ENCODE measurements at regions not wholly inside any gene's neighbourhood (a gene's known extent, or its start where the extent isn't known, plus 50 kb on each side); places are given as distances from the start of the nearest gene placed in this dataset.

DNA sequence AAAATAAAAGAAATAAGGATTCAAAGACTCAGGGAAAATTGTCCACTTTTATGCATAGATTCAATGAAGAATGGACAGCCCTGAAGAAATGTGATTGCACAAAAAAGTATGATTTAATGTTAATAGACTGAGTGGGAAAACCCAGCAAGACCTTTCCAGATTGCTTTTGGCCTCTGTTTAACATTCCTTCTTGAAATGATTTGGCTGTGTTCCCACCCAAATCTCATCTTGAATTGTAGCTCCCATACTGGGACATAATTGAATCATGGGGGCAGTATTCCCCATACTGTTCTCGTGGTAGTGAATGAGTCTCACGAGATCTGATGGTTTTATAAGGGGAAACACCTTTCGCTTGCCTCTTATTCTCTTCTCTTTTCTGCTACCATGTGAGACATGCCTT is 1316.9 kb upstream of the SEL1L start:
- no peak overlapping the region for H3K4me3 ChIP-seq
- no peaks in the 10 kb centered on the region for H3K36me3 ChIP-seq
- TF ChIP-seq POLR2A (IDR thresholded peaks at IDR 0.05) (no peak), POLR2AphosphoS5 (IDR thresholded peaks at IDR 0.05) (no peak), EP300 (IDR thresholded peaks at IDR 0.05) (no peak)
- TF ChIP-seq, protein P1, sequence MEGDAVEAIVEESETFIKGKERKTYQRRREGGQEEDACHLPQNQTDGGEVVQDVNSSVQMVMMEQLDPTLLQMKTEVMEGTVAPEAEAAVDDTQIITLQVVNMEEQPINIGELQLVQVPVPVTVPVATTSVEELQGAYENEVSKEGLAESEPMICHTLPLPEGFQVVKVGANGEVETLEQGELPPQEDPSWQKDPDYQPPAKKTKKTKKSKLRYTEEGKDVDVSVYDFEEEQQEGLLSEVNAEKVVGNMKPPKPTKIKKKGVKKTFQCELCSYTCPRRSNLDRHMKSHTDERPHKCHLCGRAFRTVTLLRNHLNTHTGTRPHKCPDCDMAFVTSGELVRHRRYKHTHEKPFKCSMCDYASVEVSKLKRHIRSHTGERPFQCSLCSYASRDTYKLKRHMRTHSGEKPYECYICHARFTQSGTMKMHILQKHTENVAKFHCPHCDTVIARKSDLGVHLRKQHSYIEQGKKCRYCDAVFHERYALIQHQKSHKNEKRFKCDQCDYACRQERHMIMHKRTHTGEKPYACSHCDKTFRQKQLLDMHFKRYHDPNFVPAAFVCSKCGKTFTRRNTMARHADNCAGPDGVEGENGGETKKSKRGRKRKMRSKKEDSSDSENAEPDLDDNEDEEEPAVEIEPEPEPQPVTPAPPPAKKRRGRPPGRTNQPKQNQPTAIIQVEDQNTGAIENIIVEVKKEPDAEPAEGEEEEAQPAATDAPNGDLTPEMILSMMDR (IDR thresholded peaks at IDR 0.05): no peak
- no peak overlapping the region for H3K27ac ChIP-seq
- H3K27me3 ChIP-seq: no peaks in the 10 kb centered on the region
- ATAC-seq (ENCODE audit: low FRiP score in 2 of 2) (no peak), DNase-seq (no peak)
- H3K9me3 ChIP-seq: no peaks in the 10 kb centered on the region
- H3K4me1 ChIP-seq: no peaks in the 10 kb centered on the region
- 55 to 74% methylated on average over 3 of the region's 3 CpGs for WGBS, 2 donors

DNA sequence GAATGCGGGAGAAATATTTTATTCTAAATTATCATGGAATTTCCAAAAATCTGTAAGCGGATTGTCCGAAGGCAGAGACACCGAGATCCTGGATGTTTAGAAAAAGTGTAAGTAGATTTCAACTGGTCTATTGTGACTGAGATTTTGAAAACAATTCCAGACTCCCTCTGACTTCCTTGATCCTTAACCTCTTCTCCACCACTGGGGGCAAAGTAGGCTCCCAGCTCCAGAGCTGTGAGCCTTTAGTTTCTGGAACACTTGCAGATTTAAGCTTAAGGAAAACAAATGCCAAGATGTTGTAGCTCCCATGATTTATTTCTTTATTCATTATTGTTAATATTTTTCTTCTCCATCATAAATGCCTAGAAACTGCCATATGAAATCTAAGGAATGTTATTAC is 1320.5 kb upstream of the SEL1L start:
- no peak for ATAC-seq (ENCODE audit: low FRiP score in 2 of 2)
- 67 to 70% methylated on average over 4 of the region's 4 CpGs for WGBS, 2 donors

DNA sequence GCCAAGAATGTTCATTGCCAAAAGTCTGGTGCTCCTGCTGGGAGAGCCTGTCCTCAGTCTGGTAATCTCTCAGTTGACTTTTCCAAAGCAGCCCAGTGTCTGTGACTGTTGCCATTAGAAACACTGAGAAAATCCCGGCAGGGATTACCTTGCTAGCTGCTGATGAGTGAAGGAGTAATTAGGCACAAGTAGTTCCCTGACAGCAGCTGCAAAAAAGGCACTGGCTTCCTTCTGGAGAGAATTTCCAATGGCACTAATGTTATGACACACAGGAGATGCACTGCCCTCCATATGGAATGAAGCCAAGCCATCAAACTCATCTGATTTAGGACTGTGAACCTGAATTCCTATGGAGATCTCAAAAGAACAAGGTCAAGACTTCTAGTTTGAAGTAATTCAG is 1321.2 kb upstream of the SEL1L start:
- 63 to 86% methylated on average over 1 of the region's 1 CpG for WGBS, 2 donors
- no peak for DNase-seq

More for the DNA sequence above, 1320.5 kb upstream of the SEL1L start:
- Histone ChIP-seq H3K4me1 (no peaks in the 10 kb centered on the region), H3K9me3 (no peaks in the 10 kb centered on the region), H3K27me3 (no peaks in the 10 kb centered on the region), H3K27ac (no peak overlapping the region), H3K36me3 (no peaks in the 10 kb centered on the region), H3K4me3 (no peak overlapping the region)
- no peak for TF ChIP-seq EP300 (IDR thresholded peaks at IDR 0.05)
- TF ChIP-seq, protein P1 (IDR thresholded peaks at IDR 0.05): no peak
- no peak for TF ChIP-seq POLR2AphosphoS5 (IDR thresholded peaks at IDR 0.05)
- TF ChIP-seq POLR2A (IDR thresholded peaks at IDR 0.05): no peak
- DNase-seq: no peak

DNA sequence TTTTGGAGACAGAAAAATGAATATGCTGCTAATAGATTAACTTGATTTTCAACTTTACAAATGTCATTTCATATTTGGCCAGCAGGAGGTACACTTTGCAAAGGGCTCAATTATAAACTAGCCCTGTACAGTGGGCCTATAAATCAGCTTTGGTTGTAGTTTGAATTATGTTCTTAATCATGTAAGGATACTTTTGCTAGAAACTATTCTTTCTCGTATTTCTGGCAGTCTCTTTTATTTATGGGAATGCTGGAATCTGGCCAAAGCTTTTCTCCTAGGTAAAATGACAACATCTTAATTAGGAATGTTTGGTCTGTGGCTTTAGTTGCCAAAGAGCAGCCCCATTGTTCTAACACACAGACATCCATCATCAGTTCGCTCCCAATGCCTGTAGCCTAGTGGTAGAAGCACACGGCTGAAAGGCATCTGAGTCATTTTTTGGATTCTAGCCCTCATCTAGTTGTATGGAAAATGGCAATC is 1322.3 kb upstream of the SEL1L start:
- H3K4me3 ChIP-seq: no peak overlapping the region
- no peak for ATAC-seq (ENCODE audit: low FRiP score in 2 of 2)
- WGBS, 2 donors: 35 to 41% methylated on average over 3 of the region's 3 CpGs

More for the DNA sequence above, 1321.2 kb upstream of the SEL1L start:
- Histone ChIP-seq H3K27ac (no peak overlapping the region), H3K4me1 (no peaks in the 10 kb centered on the region), H3K4me3 (no peak overlapping the region), H3K36me3 (no peaks in the 10 kb centered on the region), H3K9me3 (no peaks in the 10 kb centered on the region), H3K27me3 (no peaks in the 10 kb centered on the region)
- no peak for ATAC-seq (ENCODE audit: low FRiP score in 2 of 2)
- TF ChIP-seq POLR2AphosphoS5 (IDR thresholded peaks at IDR 0.05) (no peak), POLR2A (IDR thresholded peaks at IDR 0.05) (no peak), EP300 (IDR thresholded peaks at IDR 0.05) (no peak)
- TF ChIP-seq, protein P1 (IDR thresholded peaks at IDR 0.05): no peak

DNA sequence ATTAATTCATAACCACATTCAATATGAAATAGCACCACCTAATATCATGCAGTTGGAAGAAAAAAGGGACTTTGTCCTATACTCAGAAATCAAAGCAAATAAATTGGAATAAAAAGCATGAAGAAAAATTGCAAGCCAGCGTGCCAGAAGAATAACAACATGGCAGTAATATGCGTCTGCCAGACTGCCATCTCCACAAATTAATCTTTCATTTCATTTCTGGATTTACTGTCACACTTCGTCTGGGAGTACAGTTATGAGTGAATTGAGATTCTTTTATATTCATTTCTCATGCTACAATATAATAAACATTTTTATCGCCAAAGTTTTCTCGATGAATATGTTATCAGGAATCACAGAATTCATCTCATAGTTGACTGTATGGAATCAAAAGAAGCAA is 1327.7 kb upstream of the SEL1L start:
- WGBS, 2 donors: 85 to 88% methylated on average over 5 of the region's 5 CpGs

More for the DNA sequence above, 1322.3 kb upstream of the SEL1L start:
- TF ChIP-seq, protein P1 (IDR thresholded peaks at IDR 0.05): peak in 2 of 6 experiments; percentile 23 to 26
- no peak for TF ChIP-seq POLR2A (IDR thresholded peaks at IDR 0.05)
- no peak for DNase-seq
- Histone ChIP-seq H3K27me3 (no peaks in the 10 kb centered on the region), H3K36me3 (no peaks in the 10 kb centered on the region), H3K27ac (no peak overlapping the region), H3K4me1 (no peaks in the 10 kb centered on the region), H3K9me3 (no peaks in the 10 kb centered on the region)

More for the DNA sequence above, 1327.7 kb upstream of the SEL1L start:
- no peak overlapping the region for H3K27ac ChIP-seq
- no peaks in the 10 kb centered on the region for H3K36me3 ChIP-seq
- no peaks in the 10 kb centered on the region for H3K27me3 ChIP-seq
- H3K4me3 ChIP-seq: no peak overlapping the region
- TF ChIP-seq POLR2A (IDR thresholded peaks at IDR 0.05) (no peak), EP300 (IDR thresholded peaks at IDR 0.05) (no peak), POLR2AphosphoS5 (IDR thresholded peaks at IDR 0.05) (no peak)
- TF ChIP-seq, protein P1 (IDR thresholded peaks at IDR 0.05): no peak
- H3K9me3 ChIP-seq: peaks cover 0 to 9% (median 3%) of the 10 kb centered on the region in 4 donors
- DNase-seq (no peak), ATAC-seq (ENCODE audit: low FRiP score in 2 of 2) (no peak)
- no peaks in the 10 kb centered on the region for H3K4me1 ChIP-seq

Data from upper lobe of left lung (tissue), 6 donors.